Caco-2 (cell line): ENCODE measurements at regions not wholly inside any gene's neighbourhood (a gene's known extent, or its start where the extent isn't known, plus 50 kb on each side); places are given as distances from the start of the nearest gene placed in this dataset.

Source experiments
- BruUV-seq: library from RNA; stranded (reverse); fragments of 400-500 nt; replicated peaks from 2 replicates; lab custom pipeline; 2021; lab: Mats Ljungman, UMichigan
- CTCF ChIA-PET: fragments of 300-600 bp; sonication (Branson Sonifier 250); formaldehyde crosslinking; loops from one replicate; lab custom pipeline; 2022; ENCODE audit warnings: antibody characterized with exemption; lab: Charles Lee
- POLR2A ChIA-PET: fragments of 300-600 bp; sonication (Branson Sonifier 250); formaldehyde crosslinking; loops from one replicate; lab custom pipeline; 2022; ENCODE audit warnings: antibody characterized with exemption; lab: Charles Lee
- DNase-seq, 2 experiments: peaks; one replicate each; pipeline versions ENCODE4 v3.0.0 to v3.0.0-alpha.2; 2020 to 2022
- H3K27me3 ChIP-seq: replicated peaks from 2 replicates; pipeline ENCODE4 v1.6.0; 2011; ENCODE audit warnings: low read length; ENCODE audit not compliant: control insufficient read depth, insufficient read depth
- H3K36me3 ChIP-seq: 2 replicates; pipeline ENCODE4 v1.5.1; 2011; ENCODE audit warnings: low read length; ENCODE audit not compliant: control insufficient read depth, insufficient read depth
- H3K4me1 ChIP-seq: fragments of 250-450 bp; sonication (Bioruptor Pico); 2 replicates; pipeline ENCODE4 v1.5.1; 2020; ENCODE audit warnings: mild to moderate bottlenecking
- H3K4me3 ChIP-seq: 2 replicates; pipeline ENCODE4 v1.5.1; 2011; ENCODE audit warnings: low read depth, mild to moderate bottlenecking, control low read depth, low read length
- H3K9me3 ChIP-seq: fragments of 250-450 bp; sonication (Bioruptor Pico); 2 replicates; pipeline ENCODE4 v1.5.1; 2020; ENCODE audit warnings: mild to moderate bottlenecking, moderate library complexity
- H3K27ac Mint-ChIP-seq: one replicate; pipeline ENCODE4 v1.8.0; 2022; ENCODE audit warnings: mixed read lengths; ENCODE audit not compliant: unreplicated experiment
- H3K27me3 Mint-ChIP-seq: one replicate; pipeline ENCODE4 v1.8.0; 2022; ENCODE audit warnings: mixed read lengths; ENCODE audit not compliant: insufficient read depth, unreplicated experiment
- H3K36me3 Mint-ChIP-seq: one replicate; pipeline ENCODE4 v1.8.0; 2022; ENCODE audit warnings: mild to moderate bottlenecking, mixed read lengths; ENCODE audit not compliant: insufficient read depth, unreplicated experiment
- H3K4me1 Mint-ChIP-seq: one replicate; pipeline ENCODE4 v1.8.0; 2022; ENCODE audit warnings: low read depth, mixed read lengths; ENCODE audit not compliant: unreplicated experiment
- H3K4me3 Mint-ChIP-seq: one replicate; pipeline ENCODE4 v1.8.0; 2022; ENCODE audit warnings: mild to moderate bottlenecking, moderate library complexity, mixed read lengths; ENCODE audit not compliant: unreplicated experiment
- H3K9me3 Mint-ChIP-seq: one replicate; pipeline ENCODE4 v1.8.0; 2022; ENCODE audit warnings: mixed read lengths; ENCODE audit not compliant: unreplicated experiment
- CTCF ChIP-seq, 2 experiments: fragments of 200-600 bp in 1 of 2; IDR thresholded peaks; 1 replicate in 1 of 2; 2 replicates in 1 of 2; pipeline versions ENCODE4 v1.5.1 to v1.8.0; 2011 to 2022; ENCODE audit warnings: antibody characterized with exemption in 1 of 2, control low read depth in 1 of 2, inconsistent platforms in 1 of 2, low read depth in 1 of 2, low read length in 1 of 2, mild to moderate bottlenecking in 1 of 2, moderate library complexity in 1 of 2; ENCODE audit not compliant: insufficient read depth in 1 of 2, severe bottlenecking in 1 of 2, unreplicated experiment in 1 of 2
- intact Hi-C: fragments of 100-400 bp; cut with micrococcal nuclease; formaldehyde crosslinking; loops from one replicate; pipeline ENCODE4 v1.10.0; 2022; ENCODE audit not compliant: unreplicated experiment

GRCh38 chr5:155380480-155380879 is 366.9 kb downstream of the KIF4B start:
- H3K9me3 ChIP-seq: peaks cover 4% of the 10 kb centered on the region; the same call in 1 of the 2 replicates
- Mint-ChIP-seq H3K27me3 (peaks cover 6% of the 10 kb centered on the region), H3K9me3 (no peaks in the 10 kb centered on the region), H3K36me3 (no peaks in the 10 kb centered on the region), H3K4me3 (no peak overlapping the region), H3K4me1 (no peaks in the 10 kb centered on the region), H3K27ac (no peak overlapping the region)
- no peak for TF ChIP-seq CTCF (IDR thresholded peaks at IDR 0.05; ENCODE audit: insufficient read depth in 1 of 2, low read depth in 1 of 2, low read length in 1 of 2, severe bottlenecking in 1 of 2, unreplicated experiment in 1 of 2)
- no peaks in the 10 kb centered on the region for H3K36me3 ChIP-seq
- BruUV-seq: no TSS peak
- intact Hi-C loops: no loop called here
- ChIA-PET POLR2A (no interaction called here), CTCF (no interaction called here)
- no peaks in the 10 kb centered on the region for H3K4me1 ChIP-seq
- no peak overlapping the region for H3K4me3 ChIP-seq
- no peaks in the 10 kb centered on the region for H3K27me3 ChIP-seq
- DNase-seq: no peak

GRCh38 chr5:155381654-155382053 is 368.1 kb downstream of the KIF4B start:
- H3K9me3 Mint-ChIP-seq: no peaks in the 10 kb centered on the region
- no peaks in the 10 kb centered on the region for H3K36me3 Mint-ChIP-seq
- H3K36me3 ChIP-seq: no peaks in the 10 kb centered on the region
- intact Hi-C loops: no loop called here
- TF ChIP-seq CTCF (IDR thresholded peaks at IDR 0.05; ENCODE audit: insufficient read depth in 1 of 2, low read depth in 1 of 2, low read length in 1 of 2, severe bottlenecking in 1 of 2, unreplicated experiment in 1 of 2): no peak
- CTCF ChIA-PET: no interaction called here
- H3K27me3 Mint-ChIP-seq: peaks cover 8% of the 10 kb centered on the region
- H3K4me1 Mint-ChIP-seq: no peaks in the 10 kb centered on the region
- POLR2A ChIA-PET: no interaction called here
- H3K4me1 ChIP-seq: no peaks in the 10 kb centered on the region
- peaks cover 4% of the 10 kb centered on the region; the same call in 1 of the 2 replicates for H3K9me3 ChIP-seq
- no peak overlapping the region for H3K4me3 Mint-ChIP-seq
- H3K27me3 ChIP-seq: no peaks in the 10 kb centered on the region
- H3K27ac Mint-ChIP-seq: no peak overlapping the region
- DNase-seq: no peak
- no TSS peak for BruUV-seq
- H3K4me3 ChIP-seq: no peak overlapping the region

- H3K36me3 ChIP-seq: no peaks in the 10 kb centered on the region
- no peak overlapping the region for H3K4me3 ChIP-seq
- ChIA-PET POLR2A (no interaction called here), CTCF (no interaction called here)
- peaks cover 5% of the 10 kb centered on the region for H3K27me3 Mint-ChIP-seq
- H3K36me3 Mint-ChIP-seq: no peaks in the 10 kb centered on the region
- no peak overlapping the region for H3K27ac Mint-ChIP-seq
- TF ChIP-seq CTCF (IDR thresholded peaks at IDR 0.05; ENCODE audit: insufficient read depth in 1 of 2, low read depth in 1 of 2, low read length in 1 of 2, severe bottlenecking in 1 of 2, unreplicated experiment in 1 of 2): no peak
- H3K4me1 ChIP-seq: no peaks in the 10 kb centered on the region
- intact Hi-C loops: no loop called here
- no peaks in the 10 kb centered on the region for H3K4me1 Mint-ChIP-seq
- H3K4me3 Mint-ChIP-seq: no peak overlapping the region
- no peak for DNase-seq
- no TSS peak for BruUV-seq
- no peaks in the 10 kb centered on the region for H3K9me3 Mint-ChIP-seq
- no peaks in the 10 kb centered on the region for H3K27me3 ChIP-seq
- peaks cover 1% of the 10 kb centered on the region; the same call in 1 of the 2 replicates for H3K9me3 ChIP-seq
These were observed 375.9 kb downstream of the KIF4B start for GRCh38 chr5:155389498-155389897.
